Sigmoid colon (tissue), 6 donors: ENCODE measurements at regions not wholly inside any gene's neighbourhood (a gene's known extent, or its start where the extent isn't known, plus 50 kb on each side); places are given as distances from the start of the nearest gene placed in this dataset.

Source experiments
- DNase-seq: peaks from one replicate; pipeline ENCODE4 v3.0.0-alpha.2; 2019
- H3K27ac ChIP-seq, 4 donors: fragments of 200-600 bp; sonication (generic); one replicate each; pipeline ENCODE4 v1.5.1; 2016 to 2019; ENCODE audit warnings: mild to moderate bottlenecking in 1 of 4
- H3K27me3 ChIP-seq, 3 donors: fragments of 200-600 bp; sonication (generic); one replicate each; pipeline ENCODE4 v1.5.1; 2019; ENCODE audit warnings: mild to moderate bottlenecking in 1 of 3
- H3K36me3 ChIP-seq, 4 donors: fragments of 200-600 bp; sonication (generic); one replicate each; pipeline ENCODE4 v1.5.1; 2016 to 2019
- H3K4me1 ChIP-seq, 4 donors: fragments of 200-600 bp; sonication (generic); one replicate each; pipeline ENCODE4 v1.5.1; 2017 to 2019
- H3K4me3 ChIP-seq, 4 donors: fragments of 200-600 bp; sonication (generic); one replicate each; pipeline ENCODE4 v1.5.1; 2017 to 2019; ENCODE audit warnings: mild to moderate bottlenecking in 2 of 4, moderate library complexity in 1 of 4
- H3K9me3 ChIP-seq, 4 donors: fragments of 200-600 bp in 3 of 4; sonication (generic) in 3 of 4; one replicate each; pipeline versions ENCODE4 v1.5.1 to v1.6.1; 2013 to 2019
- CTCF ChIP-seq, 4 experiments: fragments of 450-650 bp in 3 of 4; fragments of 200-600 bp in 1 of 4; IDR thresholded peaks; one replicate each; pipeline ENCODE4 v1.5.1; 2016 to 2019; ENCODE audit warnings: antibody characterized with exemption in 4 of 4, mild to moderate bottlenecking in 3 of 4, moderate library complexity in 2 of 4
- EP300 ChIP-seq, 4 donors: sonication (generic); formaldehyde crosslinking; IDR thresholded peaks; one replicate each; pipeline ENCODE4 v1.6.1; 2017; ENCODE audit warnings: antibody characterized with exemption in 4 of 4
- POLR2A ChIP-seq, 2 donors: fragments of 450-650 bp; IDR thresholded peaks; one replicate each; pipeline ENCODE4 v1.6.1; 2016; ENCODE audit warnings: antibody characterized with exemption in 2 of 2, mild to moderate bottlenecking in 2 of 2, moderate library complexity in 2 of 2
- POLR2AphosphoS5 ChIP-seq, 4 donors: sonication (generic); formaldehyde crosslinking; IDR thresholded peaks; one replicate each; pipeline ENCODE4 v1.6.1; 2017; ENCODE audit warnings: antibody characterized with exemption in 4 of 4
- WGBS, 2 donors: extraction: QIAGEN DNeasy Blood & Tissue Kit; methylation state at CpG; one replicate each; pipeline ENCODE4 v1.1.7; 2013; 5-methylcytosine and 5-hydroxymethylcytosine counted together
- intact Hi-C: fragments of 100-400 bp; cut with DNase I; formaldehyde crosslinking; loops from one replicate; pipeline ENCODE4 v1.15.1; 2023
- donor health status: healthy with polysubstance abuse.
- donor health status: healthy.

DNA sequence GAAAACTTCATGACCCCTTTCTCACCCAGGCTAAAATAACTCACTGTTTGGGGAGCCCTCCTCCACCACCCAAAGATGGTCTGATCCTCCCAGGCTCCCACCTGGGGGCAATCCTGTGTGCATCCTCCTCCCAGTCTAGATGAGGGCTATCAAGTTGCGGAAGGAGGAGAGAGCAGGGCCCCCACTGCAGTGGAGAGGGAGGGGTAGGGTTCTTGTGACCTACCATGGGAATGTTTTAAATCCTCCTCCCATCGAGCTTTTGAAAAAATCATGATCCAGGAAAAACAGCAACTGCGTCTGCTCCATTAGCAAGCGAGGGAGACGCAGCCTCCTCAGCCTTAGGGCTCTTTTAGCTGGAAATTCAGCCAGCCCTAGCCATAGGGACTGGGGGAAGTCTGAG is 80.0 kb downstream of the NAV1 start:
- no peak overlapping the region for H3K4me3 ChIP-seq
- intact Hi-C loops, result no loop called here
- H3K4me1 ChIP-seq, result peaks cover 0 to 7% (median 5%) of the 10 kb centered on the region in 4 donors
- DNase-seq, result no peak
- WGBS, 2 donors, result 91 to 92% methylated on average over 5 of the region's 5 CpGs
- no peaks in the 10 kb centered on the region for H3K27me3 ChIP-seq
- no peaks in the 10 kb centered on the region for H3K9me3 ChIP-seq
- no peak overlapping the region for H3K27ac ChIP-seq
- TF ChIP-seq POLR2AphosphoS5 (IDR thresholded peaks at IDR 0.05), result no peak
- TF ChIP-seq CTCF (IDR thresholded peaks at IDR 0.05), result no peak
- TF ChIP-seq POLR2A (IDR thresholded peaks at IDR 0.05), result no peak
- no peak for TF ChIP-seq EP300 (IDR thresholded peaks at IDR 0.05)
- H3K36me3 ChIP-seq, result peaks cover 0 to 15% (median 6%) of the 10 kb centered on the region in 4 donors

GRCh38 chr1:201619513-201619912 is 80.6 kb downstream of the NAV1 start:
- no peak overlapping the region for H3K27ac ChIP-seq
- peaks cover 0 to 15% (median 7%) of the 10 kb centered on the region in 4 donors for H3K36me3 ChIP-seq
- DNase-seq, result no peak
- no peak overlapping the region for H3K4me3 ChIP-seq
- no peaks in the 10 kb centered on the region for H3K27me3 ChIP-seq
- intact Hi-C loops, result no loop called here
- H3K9me3 ChIP-seq, result no peaks in the 10 kb centered on the region
- TF ChIP-seq POLR2A (IDR thresholded peaks at IDR 0.05) (no peak), POLR2AphosphoS5 (IDR thresholded peaks at IDR 0.05) (no peak), EP300 (IDR thresholded peaks at IDR 0.05) (no peak), CTCF (IDR thresholded peaks at IDR 0.05) (no peak)
- 89 to 92% methylated on average over 1 of the region's 1 CpG for WGBS, 2 donors
- peaks cover 0 to under 1% (median under 1%) of the 10 kb centered on the region in 4 donors for H3K4me1 ChIP-seq

GRCh38 chr1:201622353-201622752 is 83.4 kb downstream of the NAV1 start:
- TF ChIP-seq POLR2AphosphoS5 (IDR thresholded peaks at IDR 0.05) (no peak), POLR2A (IDR thresholded peaks at IDR 0.05) (no peak)
- Histone ChIP-seq H3K9me3 (no peaks in the 10 kb centered on the region), H3K27ac (no peak overlapping the region), H3K4me1 (peaks cover 0 to 5% (median 0%) of the 10 kb centered on the region in 4 donors), H3K4me3 (no peak overlapping the region), H3K27me3 (no peaks in the 10 kb centered on the region), H3K36me3 (peaks cover 0 to 20% (median 11%) of the 10 kb centered on the region in 4 donors)
- 83 to 86% methylated on average over 4 of the region's 4 CpGs for WGBS, 2 donors
- intact Hi-C loops, result no loop called here
- no peak for DNase-seq

DNA sequence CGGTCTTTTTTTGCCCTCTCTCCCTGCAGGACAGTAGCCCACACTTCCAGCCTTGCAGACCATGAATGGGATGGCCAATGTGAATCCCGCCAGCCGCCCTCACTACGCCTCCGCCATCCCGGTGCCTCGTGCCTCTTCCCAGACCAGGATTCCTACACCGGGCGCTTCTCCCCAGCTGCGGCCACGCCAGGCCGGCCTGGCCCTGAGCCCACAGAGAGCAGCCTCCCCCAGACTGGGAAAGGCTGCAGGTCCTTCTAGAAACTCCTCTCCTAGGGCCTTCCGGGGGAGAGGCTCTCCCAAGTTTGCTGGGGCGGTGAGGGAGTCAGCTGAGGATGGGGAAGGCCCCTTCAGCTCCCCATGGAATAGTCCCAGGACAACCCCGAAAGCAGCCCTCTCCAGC is 83.9 kb downstream of the NAV1 start:
- Histone ChIP-seq H3K36me3 (peaks cover 0 to 20% (median 11%) of the 10 kb centered on the region in 4 donors), H3K4me3 (no peak overlapping the region), H3K27me3 (no peaks in the 10 kb centered on the region), H3K27ac (no peak overlapping the region), H3K4me1 (peaks cover 0 to 5% (median 0%) of the 10 kb centered on the region in 4 donors), H3K9me3 (no peaks in the 10 kb centered on the region)
- TF ChIP-seq EP300 (IDR thresholded peaks at IDR 0.05), result no peak
- TF ChIP-seq CTCF (IDR thresholded peaks at IDR 0.05), result no peak
- TF ChIP-seq POLR2A (IDR thresholded peaks at IDR 0.05), result no peak
- TF ChIP-seq POLR2AphosphoS5 (IDR thresholded peaks at IDR 0.05), result no peak
- WGBS, 2 donors, result 93 to 94% methylated on average over 15 of the region's 15 CpGs
- DNase-seq, result no peak
- intact Hi-C loops, result no loop called here

GRCh38 chr1:201624741-201625225 is 85.9 kb downstream of the NAV1 start:
- peak overlapping the region in 1 of 4 donors; percentile 35 for H3K27ac ChIP-seq
- H3K9me3 ChIP-seq, result no peaks in the 10 kb centered on the region
- no peak overlapping the region for H3K4me3 ChIP-seq
- TF ChIP-seq CTCF (IDR thresholded peaks at IDR 0.05) (no peak), POLR2A (IDR thresholded peaks at IDR 0.05) (no peak), EP300 (IDR thresholded peaks at IDR 0.05) (no peak), POLR2AphosphoS5 (IDR thresholded peaks at IDR 0.05) (no peak)
- intact Hi-C loops, result no loop called here
- peaks cover 0 to 20% (median 11%) of the 10 kb centered on the region in 4 donors for H3K36me3 ChIP-seq
- 81 to 82% methylated on average over 4 of the region's 4 CpGs for WGBS, 2 donors
- H3K27me3 ChIP-seq, result no peaks in the 10 kb centered on the region
- peaks cover 0 to 12% (median 8%) of the 10 kb centered on the region in 4 donors for H3K4me1 ChIP-seq
- DNase-seq, result no peak
